ENCODE measurements at regions not wholly inside any gene's neighbourhood (a gene's known extent, or its start where the extent isn't known, plus 50 kb on each side); places are given as distances from the start of the nearest gene placed in this dataset.

GRCh38 chr1:5794279-5794678 is 197.9 kb downstream of the NPHP4 start:
- TF ChIP-seq EZH2phosphoT487 (IDR thresholded peaks at IDR 0.05; ENCODE audit: borderline replicate concordance, low read length) (no peak), CTCF (conservative IDR thresholded peaks at IDR 0.05; ENCODE audit: low read depth, low read length) (no peak), EZH2 (IDR thresholded peaks at IDR 0.05; ENCODE audit: low read length, unreplicated experiment) (no peak)
